Parathyroid adenoma (tissue), 2 donors: ENCODE measurements at regions not wholly inside any gene's neighbourhood (a gene's known extent, or its start where the extent isn't known, plus 50 kb on each side); places are given as distances from the start of the nearest gene placed in this dataset.

Source experiments
- H2AFZ ChIP-seq: fragments of 300-600 bp; sonication (generic); one replicate; pipeline ENCODE4 v1.7.0; 2017; ENCODE audit warnings: antibody characterized with exemption, mild to moderate bottlenecking
- H3K27ac ChIP-seq: fragments of 300-600 bp; sonication (generic); one replicate; pipeline ENCODE4 v1.7.0; 2017
- H3K27me3 ChIP-seq: fragments of 300-600 bp; sonication (generic); one replicate; pipeline ENCODE4 v1.7.0; 2017; ENCODE audit warnings: low read length; ENCODE audit not compliant: control insufficient read depth, insufficient read depth
- H3K36me3 ChIP-seq: fragments of 300-600 bp; sonication (generic); one replicate; pipeline ENCODE4 v1.7.0; 2017; ENCODE audit warnings: low read length; ENCODE audit not compliant: control insufficient read depth, insufficient read depth
- H3K4me1 ChIP-seq: fragments of 300-600 bp; sonication (generic); one replicate; pipeline ENCODE4 v1.7.0; 2017; ENCODE audit warnings: control low read depth
- H3K4me2 ChIP-seq: fragments of 300-600 bp; sonication (generic); one replicate; pipeline ENCODE4 v1.7.0; 2017; ENCODE audit warnings: low read length
- H3K4me3 ChIP-seq: fragments of 300-600 bp; sonication (generic); one replicate; pipeline ENCODE4 v1.7.0; 2017; ENCODE audit warnings: low read depth, low read length
- H3K79me2 ChIP-seq: fragments of 300-600 bp; sonication (generic); one replicate; pipeline ENCODE4 v1.7.0; 2017; ENCODE audit warnings: control low read depth
- H3K9ac ChIP-seq: fragments of 300-600 bp; sonication (generic); one replicate; pipeline ENCODE4 v1.7.0; 2017; ENCODE audit warnings: mild to moderate bottlenecking
- H3K9me3 ChIP-seq: fragments of 300-600 bp; sonication (generic); one replicate; pipeline ENCODE4 v1.7.0; 2017; ENCODE audit warnings: low read length; ENCODE audit not compliant: control insufficient read depth
- CTCF ChIP-seq: fragments of 300-600 bp; sonication (generic); IDR thresholded peaks from one replicate; pipeline ENCODE4 v1.7.0; 2017; ENCODE audit warnings: antibody characterized with exemption, mild to moderate bottlenecking
- donor health status: primary hyperparathyroidism.

GRCh38 chr18:55786651-55787272 is 198.8 kb upstream of the TCF4 start:
- Histone ChIP-seq H3K27ac (no peak overlapping the region), H3K27me3 (no peaks in the 10 kb centered on the region), H3K4me2 (no peak overlapping the region), H3K4me1 (no peaks in the 10 kb centered on the region), H3K36me3 (no peaks in the 10 kb centered on the region), H2AFZ (no peak overlapping the region), H3K9me3 (no peaks in the 10 kb centered on the region), H3K9ac (no peak overlapping the region), H3K79me2 (no peaks in the 10 kb centered on the region), H3K4me3 (no peak overlapping the region)
- no peak for TF ChIP-seq CTCF

GRCh38 chr18:55783921-55784320 is 195.9 kb upstream of the TCF4 start:
- Histone ChIP-seq H3K4me2 (no peak overlapping the region), H3K79me2 (no peaks in the 10 kb centered on the region), H3K9ac (no peak overlapping the region), H3K27me3 (no peaks in the 10 kb centered on the region), H3K27ac (no peak overlapping the region), H3K9me3 (no peaks in the 10 kb centered on the region), H2AFZ (no peak overlapping the region), H3K36me3 (no peaks in the 10 kb centered on the region), H3K4me1 (no peaks in the 10 kb centered on the region), H3K4me3 (no peak overlapping the region)
- TF ChIP-seq CTCF = no peak

GRCh38 chr18:55781481-55781957 is 193.5 kb upstream of the TCF4 start:
- no peak overlapping the region for H3K4me3 ChIP-seq
- no peak overlapping the region for H3K27ac ChIP-seq
- TF ChIP-seq CTCF = peak; percentile 41
- no peaks in the 10 kb centered on the region for H3K9me3 ChIP-seq
- H3K36me3 ChIP-seq = no peaks in the 10 kb centered on the region
- H3K4me1 ChIP-seq = no peaks in the 10 kb centered on the region
- H3K79me2 ChIP-seq = no peaks in the 10 kb centered on the region
- H3K27me3 ChIP-seq = no peaks in the 10 kb centered on the region
- no peak overlapping the region for H3K4me2 ChIP-seq
- H3K9ac ChIP-seq = no peak overlapping the region
- no peak overlapping the region for H2AFZ ChIP-seq

GRCh38 chr18:55780586-55781071 is 192.6 kb upstream of the TCF4 start:
- H3K4me2 ChIP-seq = peak overlapping the region; percentile 69
- no peaks in the 10 kb centered on the region for H3K4me1 ChIP-seq
- H3K4me3 ChIP-seq = no peak overlapping the region
- H3K79me2 ChIP-seq = no peaks in the 10 kb centered on the region
- peak overlapping the region; percentile 72 for H2AFZ ChIP-seq
- peak overlapping the region; percentile 53 for H3K27ac ChIP-seq
- no peaks in the 10 kb centered on the region for H3K27me3 ChIP-seq
- TF ChIP-seq CTCF = no peak
- H3K36me3 ChIP-seq = no peaks in the 10 kb centered on the region
- no peak overlapping the region for H3K9ac ChIP-seq
- no peaks in the 10 kb centered on the region for H3K9me3 ChIP-seq
